ENCODE measurements at regions not wholly inside any gene's neighbourhood (a gene's known extent, or its start where the extent isn't known, plus 50 kb on each side); places are given as distances from the start of the nearest gene placed in this dataset.

- TF ChIP-seq POLR2A (IDR thresholded peaks at IDR 0.05), result no peak
- no peak for TF ChIP-seq CTCF (IDR thresholded peaks at IDR 0.05)
Measured at GRCh38 chr10:129075927-129076326, 391.1 kb upstream of the MGMT start.
